Kidney (tissue), 13 donors: ENCODE measurements at regions not wholly inside any gene's neighbourhood (a gene's known extent, or its start where the extent isn't known, plus 50 kb on each side); places are given as distances from the start of the nearest gene placed in this dataset.

ENCODE experiments used
- DNase-seq, 5 donors: peaks; one replicate each; pipeline ENCODE4 v3.0.0-alpha.2; 2013 to 2020
- FAIRE-seq: peaks from 2 replicates; lab custom pipeline; 2012; peaks lifted over from hg19 to GRCh38; lab: Jason Lieb, UNC
- H3K27ac ChIP-seq, 2 donors: one replicate each; pipeline ENCODE4 v1.7.0; 2013; ENCODE audit warnings: low read depth in 2 of 2, low read length in 2 of 2, inconsistent platforms in 1 of 2
- H3K27me3 ChIP-seq: one replicate; pipeline ENCODE4 v1.7.1; 2013; ENCODE audit warnings: low read length, inconsistent platforms; ENCODE audit not compliant: control insufficient read depth, insufficient read depth
- H3K36me3 ChIP-seq, 3 donors: one replicate each; pipeline versions ENCODE4 v1.7.0 to v1.7.1; 2013; ENCODE audit warnings: low read length in 3 of 3, control low read depth in 1 of 3, inconsistent platforms in 1 of 3; ENCODE audit not compliant: insufficient read depth in 3 of 3, control insufficient read depth in 2 of 3
- H3K4me1 ChIP-seq, 3 donors: one replicate each; pipeline versions ENCODE4 v1.7.0 to v1.7.1; 2013; ENCODE audit warnings: low read length in 3 of 3, inconsistent platforms in 1 of 3, low read depth in 1 of 3; ENCODE audit not compliant: control insufficient read depth in 2 of 3, insufficient read depth in 2 of 3
- H3K4me3 ChIP-seq, 3 donors: one replicate each; pipeline versions ENCODE4 v1.7.0 to v1.8.1; 2013; ENCODE audit warnings: low read length in 3 of 3, control low read depth in 1 of 3, inconsistent platforms in 1 of 3
- H3K9ac ChIP-seq, 3 donors: one replicate each; pipeline versions ENCODE4 v1.7.0 to v1.7.1; 2013; ENCODE audit warnings: low read length in 3 of 3, control low read depth in 1 of 3, inconsistent platforms in 1 of 3
- H3K9me3 ChIP-seq, 3 donors: one replicate each; pipeline versions ENCODE4 v1.7.0 to v1.7.1; 2013; ENCODE audit warnings: low read length in 3 of 3, control low read depth in 1 of 3, inconsistent platforms in 1 of 3; ENCODE audit not compliant: control insufficient read depth in 2 of 3, insufficient read depth in 1 of 3
- intact Hi-C: fragments of 100-400 bp; cut with DNase I; formaldehyde crosslinking; loops from one replicate; pipeline ENCODE4 v1.11.1; 2022
- TF ChIP-seq, protein P1 (sequence below): IDR thresholded peaks from 3 replicates; pipeline ENCODE4 v1.5.1; 2012; ENCODE audit warnings: mild to moderate bottlenecking, moderate library complexity, borderline replicate concordance; ENCODE audit not compliant: insufficient read depth; ENCODE audit errors: extremely low read depth
- donor health status: control.
- donor health status: control.
- donor health status: control.
- donor health status: control.
- donor health status: control.
- donor health status: DM: yes; HTN: yes; CAD: no.
- donor health status: Normal renal cell carcinoma (clear cell type).

DNA sequence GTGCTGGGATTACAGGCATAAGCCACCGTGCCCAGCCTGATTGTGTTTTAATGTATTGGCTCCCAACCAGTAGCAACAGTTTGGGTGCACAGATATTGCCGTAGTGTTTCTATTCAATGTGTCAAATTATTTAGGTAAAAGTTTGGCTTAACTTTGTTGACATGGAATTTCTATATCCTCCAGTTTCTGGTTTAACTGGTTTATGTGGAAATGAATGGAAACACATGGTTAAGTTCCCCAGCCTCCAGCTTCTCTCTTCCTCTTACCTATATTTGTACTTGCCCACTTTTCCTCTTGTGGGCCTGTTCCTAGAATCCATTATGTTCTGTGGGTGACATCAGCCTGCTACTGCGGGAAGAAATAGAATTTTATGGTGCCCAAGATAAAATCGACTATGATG lies 53.9 kb upstream of the ESR1 start:
- Histone ChIP-seq H3K4me1 (peaks cover 0 to 3% (median 0%) of the 10 kb centered on the region in 3 donors), H3K4me3 (no peak overlapping the region), H3K9me3 (no peaks in the 10 kb centered on the region), H3K27ac (no peak overlapping the region), H3K27me3 (no peaks in the 10 kb centered on the region), H3K36me3 (no peaks in the 10 kb centered on the region), H3K9ac (no peak overlapping the region)
- FAIRE-seq (no peak), DNase-seq (no peak)
- intact Hi-C loops = no loop called here
- TF ChIP-seq, protein P1, sequence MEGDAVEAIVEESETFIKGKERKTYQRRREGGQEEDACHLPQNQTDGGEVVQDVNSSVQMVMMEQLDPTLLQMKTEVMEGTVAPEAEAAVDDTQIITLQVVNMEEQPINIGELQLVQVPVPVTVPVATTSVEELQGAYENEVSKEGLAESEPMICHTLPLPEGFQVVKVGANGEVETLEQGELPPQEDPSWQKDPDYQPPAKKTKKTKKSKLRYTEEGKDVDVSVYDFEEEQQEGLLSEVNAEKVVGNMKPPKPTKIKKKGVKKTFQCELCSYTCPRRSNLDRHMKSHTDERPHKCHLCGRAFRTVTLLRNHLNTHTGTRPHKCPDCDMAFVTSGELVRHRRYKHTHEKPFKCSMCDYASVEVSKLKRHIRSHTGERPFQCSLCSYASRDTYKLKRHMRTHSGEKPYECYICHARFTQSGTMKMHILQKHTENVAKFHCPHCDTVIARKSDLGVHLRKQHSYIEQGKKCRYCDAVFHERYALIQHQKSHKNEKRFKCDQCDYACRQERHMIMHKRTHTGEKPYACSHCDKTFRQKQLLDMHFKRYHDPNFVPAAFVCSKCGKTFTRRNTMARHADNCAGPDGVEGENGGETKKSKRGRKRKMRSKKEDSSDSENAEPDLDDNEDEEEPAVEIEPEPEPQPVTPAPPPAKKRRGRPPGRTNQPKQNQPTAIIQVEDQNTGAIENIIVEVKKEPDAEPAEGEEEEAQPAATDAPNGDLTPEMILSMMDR = no peak

DNA sequence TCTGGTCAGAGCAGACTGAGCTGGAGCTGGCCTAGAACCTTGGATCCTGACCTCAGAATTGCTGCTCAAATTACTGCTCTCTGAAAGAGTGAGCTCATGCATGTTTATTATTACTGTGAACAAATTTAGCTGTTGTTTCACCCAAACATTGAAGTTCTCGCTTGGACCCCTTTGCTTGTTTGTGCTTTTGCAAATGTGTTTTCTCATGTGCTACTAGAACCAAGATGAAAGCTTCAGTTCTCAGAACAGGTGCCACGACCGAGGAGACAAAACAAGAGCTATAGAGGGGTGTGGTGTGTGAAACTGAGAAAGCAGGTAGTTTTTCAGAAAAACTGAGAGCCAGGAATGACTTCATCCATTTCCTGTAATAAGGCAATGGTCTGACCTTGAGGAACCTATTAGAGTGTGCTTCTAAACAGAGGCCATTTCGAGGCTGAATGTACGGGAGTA lies 50.0 kb upstream of the ESR1 start:
- no peaks in the 10 kb centered on the region for H3K9me3 ChIP-seq
- no peaks in the 10 kb centered on the region for H3K27me3 ChIP-seq
- H3K27ac ChIP-seq = no peak overlapping the region
- intact Hi-C loops = no loop called here
- FAIRE-seq = no peak
- H3K4me3 ChIP-seq = no peak overlapping the region
- TF ChIP-seq, protein P1 = no peak
- H3K4me1 ChIP-seq = peaks cover 0 to 3% (median 0%) of the 10 kb centered on the region in 3 donors
- DNase-seq = no peak
- no peak overlapping the region for H3K9ac ChIP-seq
- H3K36me3 ChIP-seq = no peaks in the 10 kb centered on the region
